SU-DHL-6 (cell line): ENCODE measurements at regions not wholly inside any gene's neighbourhood (a gene's known extent, or its start where the extent isn't known, plus 50 kb on each side); places are given as distances from the start of the nearest gene placed in this dataset.

Experiments used
- H2AFZ ChIP-seq: fragments of 200-600 bp; sonication (generic); 2 replicates; pipeline ENCODE4 v1.6.1; 2014; ENCODE audit warnings: low read depth, mild to moderate bottlenecking, moderate library complexity, mixed read lengths, antibody characterized with exemption, low read length; ENCODE audit not compliant: severe bottlenecking
- H3F3A ChIP-seq: fragments of 200-600 bp; shearing (Covaris generic); 2 replicates; pipeline ENCODE4 v1.6.0; 2016; ENCODE audit warnings: antibody characterized with exemption, mild to moderate bottlenecking; ENCODE audit not compliant: insufficient read depth
- H3K27ac ChIP-seq: fragments of 200-600 bp; sonication (generic); 2 replicates; pipeline ENCODE4 v1.5.1; 2016; ENCODE audit warnings: low read depth, mild to moderate bottlenecking, low read length, moderate library complexity, mixed read lengths
- H3K27me3 ChIP-seq: fragments of 200-600 bp; sonication (generic), shearing (Covaris generic); 2 replicates; pipeline ENCODE4 v1.6.0; 2014; ENCODE audit warnings: mild to moderate bottlenecking, low read length
- H3K36me3 ChIP-seq: fragments of 200-600 bp; sonication (generic); 2 replicates; pipeline ENCODE4 v1.6.1; 2014; ENCODE audit warnings: mild to moderate bottlenecking, low read length, mixed read lengths
- H3K4me2 ChIP-seq: fragments of 300-600, 200-600 bp; shearing (Covaris generic), sonication (generic); 2 replicates; pipeline ENCODE4 v1.6.0; 2014; ENCODE audit warnings: low read length, low read depth, mild to moderate bottlenecking; ENCODE audit not compliant: poor library complexity, severe bottlenecking
- H3K4me3 ChIP-seq: fragments of 200-600 bp; sonication (generic); 2 replicates; pipeline ENCODE4 v1.5.1; 2014; ENCODE audit warnings: antibody characterized with exemption, low read length, mild to moderate bottlenecking, mixed read lengths; ENCODE audit not compliant: insufficient read depth, poor library complexity, severe bottlenecking
- H3K79me2 ChIP-seq: fragments of 200-600 bp; sonication (generic); 2 replicates; pipeline ENCODE4 v1.6.1; 2014; ENCODE audit warnings: mild to moderate bottlenecking, low read length, moderate library complexity; ENCODE audit not compliant: insufficient read depth
- H3K9ac ChIP-seq: fragments of 200-600 bp; sonication (generic); 2 replicates; pipeline ENCODE4 v1.7.0; 2014; ENCODE audit warnings: mild to moderate bottlenecking, low read length
- H3K9me2 ChIP-seq: fragments of 200-600 bp; sonication (generic); replicated peaks from 2 replicates; pipeline ENCODE4 v1.6.1; 2014; ENCODE audit warnings: low read length; ENCODE audit not compliant: insufficient read depth
- H3K9me3 ChIP-seq: fragments of 200-600 bp; sonication (generic); 2 replicates; pipeline ENCODE4 v1.6.1; 2014; ENCODE audit warnings: low read length, mixed read lengths; ENCODE audit not compliant: insufficient read depth
- H4K20me1 ChIP-seq: fragments of 200-600 bp; sonication (generic); 2 replicates; pipeline ENCODE4 v1.6.1; 2014; ENCODE audit warnings: low read depth, mild to moderate bottlenecking, antibody characterized with exemption, low read length, moderate library complexity, mixed read lengths
- EZH2phosphoT487 ChIP-seq: fragments of 200-600 bp; sonication (generic), shearing (Covaris generic); conservative IDR thresholded peaks from 2 replicates; pipeline ENCODE4 v1.6.1; 2018; ENCODE audit warnings: mild to moderate bottlenecking, antibody characterized with exemption, low read length, moderate library complexity, mixed read lengths
- TF ChIP-seq, protein P1 (sequence below): fragments of 200-600 bp; sonication (generic); IDR thresholded peaks from one replicate; pipeline ENCODE4 v1.5.1; 2017; ENCODE audit warnings: antibody characterized with exemption, mild to moderate bottlenecking, low read length, moderate library complexity; ENCODE audit not compliant: insufficient read depth, poor library complexity, severe bottlenecking

DNA sequence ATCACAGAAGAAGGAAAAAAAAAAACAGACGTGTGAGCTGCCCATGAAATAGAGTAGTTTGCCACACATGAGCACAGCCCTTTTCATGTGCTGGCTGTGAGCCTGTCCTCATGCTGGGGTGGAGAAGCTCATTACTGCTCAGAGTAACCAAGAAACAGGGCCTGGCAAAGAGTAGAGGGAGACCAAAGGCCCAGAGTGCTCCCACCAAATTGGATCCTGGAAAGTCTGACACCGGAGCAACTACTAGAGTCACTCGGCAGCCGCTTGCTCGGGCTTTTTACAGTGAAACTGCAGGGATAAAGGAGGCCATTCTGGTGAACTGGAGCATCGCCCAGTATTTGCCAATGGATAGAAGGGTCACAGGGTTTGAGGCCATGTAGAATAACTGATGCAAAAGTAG, 64.4 kb upstream of the BARHL2 start:
- H3K4me2 ChIP-seq, result no peak overlapping the region
- TF ChIP-seq, protein P1, sequence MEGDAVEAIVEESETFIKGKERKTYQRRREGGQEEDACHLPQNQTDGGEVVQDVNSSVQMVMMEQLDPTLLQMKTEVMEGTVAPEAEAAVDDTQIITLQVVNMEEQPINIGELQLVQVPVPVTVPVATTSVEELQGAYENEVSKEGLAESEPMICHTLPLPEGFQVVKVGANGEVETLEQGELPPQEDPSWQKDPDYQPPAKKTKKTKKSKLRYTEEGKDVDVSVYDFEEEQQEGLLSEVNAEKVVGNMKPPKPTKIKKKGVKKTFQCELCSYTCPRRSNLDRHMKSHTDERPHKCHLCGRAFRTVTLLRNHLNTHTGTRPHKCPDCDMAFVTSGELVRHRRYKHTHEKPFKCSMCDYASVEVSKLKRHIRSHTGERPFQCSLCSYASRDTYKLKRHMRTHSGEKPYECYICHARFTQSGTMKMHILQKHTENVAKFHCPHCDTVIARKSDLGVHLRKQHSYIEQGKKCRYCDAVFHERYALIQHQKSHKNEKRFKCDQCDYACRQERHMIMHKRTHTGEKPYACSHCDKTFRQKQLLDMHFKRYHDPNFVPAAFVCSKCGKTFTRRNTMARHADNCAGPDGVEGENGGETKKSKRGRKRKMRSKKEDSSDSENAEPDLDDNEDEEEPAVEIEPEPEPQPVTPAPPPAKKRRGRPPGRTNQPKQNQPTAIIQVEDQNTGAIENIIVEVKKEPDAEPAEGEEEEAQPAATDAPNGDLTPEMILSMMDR, result no peak
- TF ChIP-seq EZH2phosphoT487, result no peak
- H2AFZ ChIP-seq, result no peak overlapping the region
- no peaks in the 10 kb centered on the region for H3F3A ChIP-seq
- H3K4me3 ChIP-seq, result no peak overlapping the region
- no peaks in the 10 kb centered on the region for H3K9me3 ChIP-seq
- no peaks in the 10 kb centered on the region for H4K20me1 ChIP-seq
- H3K27ac ChIP-seq, result no peak overlapping the region
- no peaks in the 10 kb centered on the region for H3K36me3 ChIP-seq
- H3K27me3 ChIP-seq, result no peaks in the 10 kb centered on the region
- no peaks in the 10 kb centered on the region for H3K79me2 ChIP-seq
- no peak overlapping the region for H3K9ac ChIP-seq
- no peaks in the 10 kb centered on the region for H3K9me2 ChIP-seq

DNA sequence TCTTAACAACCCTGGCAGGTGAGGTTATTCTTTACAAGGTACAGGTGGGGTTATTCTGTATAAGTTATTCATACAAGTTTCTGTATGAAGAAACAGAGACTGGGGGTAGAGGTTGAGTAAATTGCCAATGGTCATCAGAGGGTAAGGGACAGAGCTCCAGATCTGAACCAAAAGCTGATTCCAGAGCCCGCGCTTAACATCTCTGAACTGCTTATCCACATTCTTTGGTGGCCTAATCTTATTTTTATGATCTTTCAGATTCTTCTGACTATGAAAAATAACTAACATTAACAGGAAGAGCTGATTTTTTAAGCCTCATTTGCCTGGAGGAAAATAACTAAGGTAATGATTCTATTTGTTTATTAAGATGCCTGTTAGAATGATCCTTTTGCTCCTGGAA, 63.9 kb upstream of the BARHL2 start:
- Histone ChIP-seq H3K36me3 (no peaks in the 10 kb centered on the region), H3F3A (no peaks in the 10 kb centered on the region), H3K27me3 (no peaks in the 10 kb centered on the region), H3K9ac (no peak overlapping the region), H4K20me1 (no peaks in the 10 kb centered on the region), H3K4me2 (no peak overlapping the region), H2AFZ (no peak overlapping the region), H3K27ac (no peak overlapping the region), H3K9me2 (no peaks in the 10 kb centered on the region), H3K79me2 (no peaks in the 10 kb centered on the region), H3K4me3 (no peak overlapping the region), H3K9me3 (no peaks in the 10 kb centered on the region)
- no peak for TF ChIP-seq EZH2phosphoT487
- TF ChIP-seq, protein P1, result no peak

DNA sequence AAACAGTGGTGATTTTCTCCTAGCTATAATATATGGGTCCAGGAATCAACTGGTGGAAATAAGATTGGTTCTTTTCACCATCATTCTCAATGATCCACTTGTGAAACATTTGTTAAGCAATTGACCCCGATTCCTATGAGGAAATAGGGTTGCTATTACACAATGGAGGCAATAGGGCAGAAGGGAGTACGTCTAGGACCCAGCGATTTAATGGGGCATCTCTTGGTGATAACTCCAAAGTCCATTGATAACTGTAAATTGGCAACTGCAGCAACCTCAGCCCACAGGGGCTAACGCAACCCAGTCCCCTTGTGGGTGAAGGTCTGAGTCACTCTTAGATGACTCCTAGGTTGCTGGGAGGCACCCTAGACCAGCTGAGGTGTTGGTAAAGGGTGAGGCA, 62.5 kb upstream of the BARHL2 start:
- Histone ChIP-seq H3K9me3 (no peaks in the 10 kb centered on the region), H3K36me3 (no peaks in the 10 kb centered on the region), H4K20me1 (no peaks in the 10 kb centered on the region), H3K27me3 (no peaks in the 10 kb centered on the region), H3K9me2 (no peaks in the 10 kb centered on the region), H3K79me2 (no peaks in the 10 kb centered on the region), H3K27ac (no peak overlapping the region), H2AFZ (no peak overlapping the region), H3F3A (no peaks in the 10 kb centered on the region), H3K4me3 (no peak overlapping the region), H3K9ac (no peak overlapping the region), H3K4me2 (no peak overlapping the region)
- TF ChIP-seq, protein P1, result no peak

DNA sequence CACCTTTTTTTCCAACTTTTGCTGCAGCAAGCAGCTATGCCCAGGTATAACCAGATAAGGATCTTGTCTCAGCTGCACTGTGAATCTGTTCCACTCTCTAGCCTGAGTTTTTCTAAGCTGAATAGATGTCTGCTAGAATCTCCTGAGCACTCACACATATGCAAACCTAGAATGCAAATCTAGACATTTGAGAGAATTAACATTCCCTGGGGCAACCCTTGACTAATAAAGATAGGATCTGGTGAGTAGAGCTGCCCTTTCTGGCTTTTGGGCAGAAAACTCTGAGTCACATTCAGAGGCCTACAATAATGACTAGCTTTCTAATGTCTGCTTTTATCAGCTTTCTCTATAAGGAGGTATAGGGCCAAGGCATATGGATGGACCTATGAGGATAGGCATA, 61.4 kb upstream of the BARHL2 start:
- TF ChIP-seq EZH2phosphoT487, result no peak
- TF ChIP-seq, protein P1, result no peak
- Histone ChIP-seq H3K4me3 (no peak overlapping the region), H3K27me3 (no peaks in the 10 kb centered on the region)

More for the DNA sequence above, 61.4 kb upstream of the BARHL2 start:
- Histone ChIP-seq H4K20me1 (no peaks in the 10 kb centered on the region), H2AFZ (no peak overlapping the region), H3F3A (no peaks in the 10 kb centered on the region), H3K79me2 (no peaks in the 10 kb centered on the region), H3K9ac (no peak overlapping the region), H3K36me3 (no peaks in the 10 kb centered on the region), H3K27ac (no peak overlapping the region), H3K9me3 (no peaks in the 10 kb centered on the region), H3K4me2 (no peak overlapping the region), H3K9me2 (no peaks in the 10 kb centered on the region)
